MCF 10A (cell line): ENCODE measurements at regions not wholly inside any gene's neighbourhood (a gene's known extent, or its start where the extent isn't known, plus 50 kb on each side); places are given as distances from the start of the nearest gene placed in this dataset.

Experiments used
- BruUV-seq: library from RNA; stranded (reverse); fragments of 400-500 nt; replicated peaks from 2 replicates; lab custom pipeline; 2021; lab: Mats Ljungman, UMichigan
- CTCF ChIA-PET: fragments of 300-600 bp; sonication (Branson Sonifier 250); formaldehyde crosslinking; extraction: SDS; loops from one replicate; lab custom pipeline; 2021; ENCODE audit warnings: antibody characterized with exemption, inconsistent platforms; lab: Yijun Ruan, JAX
- POLR2A ChIA-PET: fragments of 300-600, 350-650 bp; sonication (Branson Sonifier 250); formaldehyde crosslinking; extraction: SDS; loops from one replicate; lab custom pipeline; 2020; ENCODE audit warnings: antibody characterized with exemption, inconsistent platforms; lab: Yijun Ruan, JAX
- DNase-seq: peaks from one replicate; pipeline ENCODE4 v3.0.0-alpha.2; 2018; ENCODE audit not compliant: unreplicated experiment
- H3K27ac Mint-ChIP-seq: one replicate; pipeline ENCODE4 v1.8.0; 2022; ENCODE audit warnings: mild to moderate bottlenecking, low read depth, mixed read lengths; ENCODE audit not compliant: unreplicated experiment
- H3K27me3 Mint-ChIP-seq: one replicate; pipeline ENCODE4 v1.8.0; 2022; ENCODE audit warnings: mixed read lengths; ENCODE audit not compliant: insufficient read depth, unreplicated experiment
- H3K36me3 Mint-ChIP-seq: one replicate; pipeline ENCODE4 v1.8.0; 2022; ENCODE audit warnings: mild to moderate bottlenecking, moderate library complexity, mixed read lengths; ENCODE audit not compliant: insufficient read depth, unreplicated experiment
- H3K4me1 Mint-ChIP-seq: one replicate; pipeline ENCODE4 v1.8.0; 2022; ENCODE audit warnings: mixed read lengths; ENCODE audit not compliant: insufficient read depth, unreplicated experiment
- H3K4me3 Mint-ChIP-seq: one replicate; pipeline ENCODE4 v1.8.0; 2022; ENCODE audit warnings: mild to moderate bottlenecking, moderate library complexity, mixed read lengths; ENCODE audit not compliant: unreplicated experiment
- H3K9me3 Mint-ChIP-seq: one replicate; pipeline ENCODE4 v1.8.0; 2022; ENCODE audit warnings: mixed read lengths; ENCODE audit not compliant: unreplicated experiment
- intact Hi-C: fragments of 100-400 bp; cut with micrococcal nuclease; formaldehyde crosslinking; loops from 2 replicates; pipeline ENCODE4 v1.14.1; 2022
- TF ChIP-seq, protein P1 (sequence below): fragments of 200-600 bp; IDR thresholded peaks from one replicate; pipeline ENCODE4 v1.8.0; 2022; ENCODE audit warnings: antibody characterized with exemption, mild to moderate bottlenecking; ENCODE audit not compliant: unreplicated experiment

DNA sequence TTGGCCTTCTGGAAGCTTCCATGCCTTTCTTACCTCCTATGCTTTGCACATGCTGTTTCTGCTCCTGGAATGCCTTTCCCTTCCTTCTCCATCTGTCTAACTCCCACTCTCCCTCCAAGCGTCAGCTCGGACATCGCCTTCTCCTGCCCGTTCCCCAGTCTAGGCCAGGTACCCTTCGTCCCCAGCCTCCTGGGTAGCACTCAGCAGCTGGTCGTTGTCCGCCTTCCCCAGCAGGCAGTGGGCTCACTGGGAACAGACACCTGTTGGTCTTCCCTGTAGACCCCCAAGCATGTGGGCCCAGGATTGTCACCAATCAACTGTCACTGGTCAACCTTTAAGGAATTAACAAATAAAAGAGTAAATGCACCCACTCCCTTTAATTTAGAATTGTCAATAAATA lies 202.2 kb downstream of the RGS3 start:
- Mint-ChIP-seq H3K27ac (no peak overlapping the region), H3K36me3 (no peaks in the 10 kb centered on the region), H3K27me3 (peaks cover 46% of the 10 kb centered on the region), H3K4me3 (no peak overlapping the region), H3K4me1 (no peaks in the 10 kb centered on the region), H3K9me3 (no peaks in the 10 kb centered on the region)
- DNase-seq, result no peak
- POLR2A ChIA-PET, result no interaction called here
- CTCF ChIA-PET, result interaction anchor here (0.6 to 3.2 kb wide), 6 partner anchors 9 to 219 kb away, joined by 3 to 50 read pairs (median 4); no protein-coding TSS in a partner anchor
- BruUV-seq, result no TSS peak
- TF ChIP-seq, protein P1, sequence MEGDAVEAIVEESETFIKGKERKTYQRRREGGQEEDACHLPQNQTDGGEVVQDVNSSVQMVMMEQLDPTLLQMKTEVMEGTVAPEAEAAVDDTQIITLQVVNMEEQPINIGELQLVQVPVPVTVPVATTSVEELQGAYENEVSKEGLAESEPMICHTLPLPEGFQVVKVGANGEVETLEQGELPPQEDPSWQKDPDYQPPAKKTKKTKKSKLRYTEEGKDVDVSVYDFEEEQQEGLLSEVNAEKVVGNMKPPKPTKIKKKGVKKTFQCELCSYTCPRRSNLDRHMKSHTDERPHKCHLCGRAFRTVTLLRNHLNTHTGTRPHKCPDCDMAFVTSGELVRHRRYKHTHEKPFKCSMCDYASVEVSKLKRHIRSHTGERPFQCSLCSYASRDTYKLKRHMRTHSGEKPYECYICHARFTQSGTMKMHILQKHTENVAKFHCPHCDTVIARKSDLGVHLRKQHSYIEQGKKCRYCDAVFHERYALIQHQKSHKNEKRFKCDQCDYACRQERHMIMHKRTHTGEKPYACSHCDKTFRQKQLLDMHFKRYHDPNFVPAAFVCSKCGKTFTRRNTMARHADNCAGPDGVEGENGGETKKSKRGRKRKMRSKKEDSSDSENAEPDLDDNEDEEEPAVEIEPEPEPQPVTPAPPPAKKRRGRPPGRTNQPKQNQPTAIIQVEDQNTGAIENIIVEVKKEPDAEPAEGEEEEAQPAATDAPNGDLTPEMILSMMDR, result no peak
- intact Hi-C loops, result no loop called here

DNA sequence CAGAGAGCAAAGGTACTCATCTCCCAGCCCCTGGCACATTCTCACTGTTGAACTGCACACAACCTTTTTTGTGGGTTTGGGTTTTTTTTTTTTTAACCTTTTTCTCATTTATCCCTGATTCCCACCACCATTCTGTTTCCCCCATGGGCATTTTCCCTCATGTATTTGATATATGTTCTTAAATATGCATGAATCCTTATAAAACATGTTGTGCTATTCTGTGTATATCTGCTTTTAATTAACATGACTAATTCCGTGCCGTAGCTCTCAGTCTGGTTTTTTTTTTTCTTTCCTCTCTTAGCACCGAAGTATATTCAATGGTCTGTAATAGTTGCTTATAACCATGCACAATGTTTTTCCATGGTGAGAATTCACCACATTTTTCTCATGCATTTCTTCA lies 204.5 kb downstream of the RGS3 start:
- Mint-ChIP-seq H3K4me1 (no peaks in the 10 kb centered on the region), H3K4me3 (no peak overlapping the region), H3K9me3 (no peaks in the 10 kb centered on the region), H3K27ac (no peak overlapping the region), H3K27me3 (peaks cover 35% of the 10 kb centered on the region), H3K36me3 (no peaks in the 10 kb centered on the region)
- no peak for DNase-seq
- POLR2A ChIA-PET, result no interaction called here
- CTCF ChIA-PET, result interaction anchor here (0.6 to 3.2 kb wide), 4 partner anchors 10 to 246 kb away, joined by 4 to 50 read pairs (median 5); no protein-coding TSS in a partner anchor
- intact Hi-C loops, result no loop called here
- TF ChIP-seq, protein P1, result no peak
- no TSS peak for BruUV-seq

DNA sequence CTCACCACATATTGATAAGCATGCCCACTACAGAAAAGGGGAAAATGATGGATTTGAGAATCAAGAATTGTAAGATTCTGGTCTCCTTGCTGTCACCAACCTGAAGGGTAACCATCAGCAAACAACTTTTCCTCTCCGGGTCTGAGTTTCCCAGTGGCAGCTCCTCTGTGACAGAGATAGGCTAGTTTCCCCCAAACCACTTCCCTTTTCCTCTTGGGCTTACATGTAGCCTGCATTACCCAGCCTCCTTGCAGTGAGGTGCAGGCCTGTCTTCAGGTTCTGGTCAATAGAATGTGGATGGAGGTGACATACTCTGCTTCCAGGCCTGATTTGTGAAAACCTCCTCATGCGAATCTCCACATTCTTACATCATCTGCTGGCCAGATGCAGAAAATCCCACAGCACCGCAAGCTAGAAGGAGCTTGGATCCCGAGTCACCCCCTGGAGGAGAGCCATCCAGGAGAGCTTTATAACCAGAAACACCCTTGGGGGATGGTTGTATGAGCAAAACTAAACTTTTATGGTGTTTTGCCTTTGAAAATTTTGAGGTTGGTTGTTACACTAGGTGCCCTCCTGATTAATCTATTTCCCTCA lies 206.1 kb downstream of the RGS3 start:
- Mint-ChIP-seq H3K27me3 (peaks cover 28% of the 10 kb centered on the region), H3K27ac (no peak overlapping the region), H3K36me3 (no peaks in the 10 kb centered on the region), H3K4me1 (peaks cover 7% of the 10 kb centered on the region), H3K9me3 (no peaks in the 10 kb centered on the region), H3K4me3 (no peak overlapping the region)
- DNase-seq, result no peak
- CTCF ChIA-PET, result interaction anchor here (0.6 to 1.1 kb wide), 3 partner anchors 11 to 78 kb away, joined by 3 to 4 read pairs (median 3); no protein-coding TSS in a partner anchor
- no TSS peak for BruUV-seq
- POLR2A ChIA-PET, result no interaction called here
- TF ChIP-seq, protein P1, result no peak
- intact Hi-C loops, result no loop called here

DNA sequence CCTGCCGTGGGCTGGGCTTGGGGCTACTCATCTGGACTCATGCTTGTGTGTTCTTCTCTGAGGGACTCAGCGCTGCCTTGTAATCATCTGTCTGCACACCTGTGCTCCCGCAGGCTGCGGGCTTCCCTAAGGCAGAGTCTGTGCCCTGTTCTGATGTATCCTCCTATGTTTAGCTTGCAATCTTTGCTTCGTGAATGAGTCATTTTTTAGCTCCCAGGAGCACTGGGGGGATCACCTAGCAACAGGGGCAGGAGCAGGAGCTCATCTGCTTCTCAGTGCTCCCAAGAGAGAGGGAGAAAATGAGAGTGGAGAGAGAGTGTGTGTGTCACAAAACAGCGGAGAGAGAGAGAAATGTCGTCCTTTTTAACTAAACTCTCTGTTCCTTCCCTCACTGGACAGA lies 202.4 kb upstream of the ZNF618 start:
- ChIA-PET CTCF (interaction anchor here (0.6 to 2.8 kb wide), 8 partner anchors 8 to 227 kb away, joined by 3 to 10 read pairs (median 3); no protein-coding TSS in a partner anchor), POLR2A (no interaction called here)
- Mint-ChIP-seq H3K4me1 (peaks cover 7% of the 10 kb centered on the region), H3K27ac (no peak overlapping the region), H3K36me3 (no peaks in the 10 kb centered on the region), H3K4me3 (no peak overlapping the region), H3K9me3 (no peaks in the 10 kb centered on the region), H3K27me3 (peaks cover 8% of the 10 kb centered on the region)
- intact Hi-C loops, result no loop called here
- no peak for DNase-seq
- no TSS peak for BruUV-seq
- TF ChIP-seq, protein P1, result no peak
